Stomach (tissue), 8 donors: ENCODE measurements at regions not wholly inside any gene's neighbourhood (a gene's known extent, or its start where the extent isn't known, plus 50 kb on each side); places are given as distances from the start of the nearest gene placed in this dataset.

Experiments used
- DNase-seq, 2 donors: peaks; one replicate each; pipeline versions ENCODE4 v3.0.0 to v3.0.0-alpha.2; 2013 to 2019
- H3K27ac ChIP-seq, 5 donors: fragments of 200-600 bp in 4 of 5; sonication (generic) in 4 of 5; one replicate each; pipeline ENCODE4 v1.5.1; 2013 to 2019; ENCODE audit warnings: mild to moderate bottlenecking in 1 of 5, moderate library complexity in 1 of 5
- H3K27me3 ChIP-seq, 3 donors: fragments of 200-600 bp; sonication (generic); one replicate each; pipeline ENCODE4 v1.5.1; 2017 to 2019; ENCODE audit warnings: mixed run types in 1 of 3
- H3K36me3 ChIP-seq, 4 donors: fragments of 200-600 bp; sonication (generic); 1 replicate in 3 of 4; 2 replicates in 1 of 4; pipeline ENCODE4 v1.5.1; 2016 to 2019
- H3K4me1 ChIP-seq, 4 donors: fragments of 200-600 bp; sonication (generic); one replicate each; pipeline ENCODE4 v1.5.1; 2016 to 2019
- H3K4me3 ChIP-seq, 4 donors: fragments of 200-600 bp; sonication (generic) in 3 of 4; one replicate each; pipeline ENCODE4 v1.5.1; 2016 to 2019; ENCODE audit warnings: mild to moderate bottlenecking in 1 of 4
- H3K9me3 ChIP-seq, 4 donors: fragments of 200-600 bp; sonication (generic); one replicate each; pipeline ENCODE4 v1.5.1; 2016 to 2019
- EP300 ChIP-seq: sonication (generic); formaldehyde crosslinking; IDR thresholded peaks from one replicate; pipeline ENCODE4 v1.6.1; 2017; ENCODE audit warnings: antibody characterized with exemption
- POLR2A ChIP-seq, 4 donors: fragments of 450-650 bp; IDR thresholded peaks; one replicate each; pipeline ENCODE4 v1.6.1; 2016; ENCODE audit warnings: antibody characterized with exemption in 4 of 4, control low read depth in 2 of 4, mild to moderate bottlenecking in 1 of 4, moderate library complexity in 1 of 4
- POLR2AphosphoS5 ChIP-seq, 3 donors: sonication (generic); formaldehyde crosslinking; IDR thresholded peaks; one replicate each; pipeline ENCODE4 v1.6.1; 2016; ENCODE audit warnings: antibody characterized with exemption in 3 of 3
- WGBS, 5 donors: extraction: QIAGEN DNeasy Blood & Tissue Kit in 3 of 5; methylation state at CpG; one replicate each; pipeline versions ENCODE4 v1.1.5 to v1.1.7; 2013 to 2018; 5-methylcytosine and 5-hydroxymethylcytosine counted together
- intact Hi-C: fragments of 100-400 bp; cut with DNase I; formaldehyde crosslinking; loops from one replicate; pipeline ENCODE4 v1.15.1; 2023; ENCODE audit warnings: low total_unique reads
- TF ChIP-seq, protein P1 (sequence below), 7 experiments: fragments of 450-650 bp in 4 of 7; fragments of 200-600 bp in 3 of 7; sonication (generic) in 3 of 7; IDR thresholded peaks; one replicate each; pipeline ENCODE4 v1.5.1; 2016 to 2019; ENCODE audit warnings: antibody characterized with exemption in 7 of 7, control low read depth in 2 of 7, mild to moderate bottlenecking in 1 of 7
- donor health status: healthy with polysubstance abuse.
- donor health status: Bipolar disorder and iron deficiency.
- donor health status: healthy.

DNA sequence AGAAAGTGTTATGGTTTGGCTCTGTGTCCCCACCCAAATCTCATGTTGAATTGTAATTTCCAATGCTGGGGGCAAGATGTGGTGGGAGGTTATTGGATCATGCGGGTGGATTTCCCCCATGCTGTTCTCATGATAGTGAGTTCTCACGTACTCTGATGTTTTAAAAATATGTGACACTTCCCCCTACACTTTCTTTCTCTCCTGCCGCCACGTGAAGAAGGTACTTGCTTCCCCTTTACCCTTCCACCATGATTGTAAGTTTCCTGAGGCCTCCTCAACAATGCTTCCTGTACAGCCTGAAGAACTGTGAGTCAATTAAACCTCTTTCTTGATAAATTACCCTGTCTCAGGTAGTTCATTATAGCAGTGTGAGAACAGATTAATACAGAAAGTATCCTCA lies 150.8 kb downstream of the TMEM200A start:
- no peaks in the 10 kb centered on the region for H3K9me3 ChIP-seq
- no peaks in the 10 kb centered on the region for H3K27me3 ChIP-seq
- 84 to 92% (median 90%) methylated on average over 4 of the region's 4 CpGs for WGBS, 5 donors
- no peaks in the 10 kb centered on the region for H3K36me3 ChIP-seq
- no peak for DNase-seq
- no peak overlapping the region for H3K4me3 ChIP-seq
- intact Hi-C loops, result no loop called here
- H3K27ac ChIP-seq, result no peak overlapping the region
- no peaks in the 10 kb centered on the region for H3K4me1 ChIP-seq
- TF ChIP-seq EP300 (no peak), POLR2AphosphoS5 (IDR thresholded peaks at IDR 0.05) (no peak), POLR2A (IDR thresholded peaks at IDR 0.05) (no peak)
- TF ChIP-seq, protein P1, sequence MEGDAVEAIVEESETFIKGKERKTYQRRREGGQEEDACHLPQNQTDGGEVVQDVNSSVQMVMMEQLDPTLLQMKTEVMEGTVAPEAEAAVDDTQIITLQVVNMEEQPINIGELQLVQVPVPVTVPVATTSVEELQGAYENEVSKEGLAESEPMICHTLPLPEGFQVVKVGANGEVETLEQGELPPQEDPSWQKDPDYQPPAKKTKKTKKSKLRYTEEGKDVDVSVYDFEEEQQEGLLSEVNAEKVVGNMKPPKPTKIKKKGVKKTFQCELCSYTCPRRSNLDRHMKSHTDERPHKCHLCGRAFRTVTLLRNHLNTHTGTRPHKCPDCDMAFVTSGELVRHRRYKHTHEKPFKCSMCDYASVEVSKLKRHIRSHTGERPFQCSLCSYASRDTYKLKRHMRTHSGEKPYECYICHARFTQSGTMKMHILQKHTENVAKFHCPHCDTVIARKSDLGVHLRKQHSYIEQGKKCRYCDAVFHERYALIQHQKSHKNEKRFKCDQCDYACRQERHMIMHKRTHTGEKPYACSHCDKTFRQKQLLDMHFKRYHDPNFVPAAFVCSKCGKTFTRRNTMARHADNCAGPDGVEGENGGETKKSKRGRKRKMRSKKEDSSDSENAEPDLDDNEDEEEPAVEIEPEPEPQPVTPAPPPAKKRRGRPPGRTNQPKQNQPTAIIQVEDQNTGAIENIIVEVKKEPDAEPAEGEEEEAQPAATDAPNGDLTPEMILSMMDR (IDR thresholded peaks at IDR 0.05), result no peak

DNA sequence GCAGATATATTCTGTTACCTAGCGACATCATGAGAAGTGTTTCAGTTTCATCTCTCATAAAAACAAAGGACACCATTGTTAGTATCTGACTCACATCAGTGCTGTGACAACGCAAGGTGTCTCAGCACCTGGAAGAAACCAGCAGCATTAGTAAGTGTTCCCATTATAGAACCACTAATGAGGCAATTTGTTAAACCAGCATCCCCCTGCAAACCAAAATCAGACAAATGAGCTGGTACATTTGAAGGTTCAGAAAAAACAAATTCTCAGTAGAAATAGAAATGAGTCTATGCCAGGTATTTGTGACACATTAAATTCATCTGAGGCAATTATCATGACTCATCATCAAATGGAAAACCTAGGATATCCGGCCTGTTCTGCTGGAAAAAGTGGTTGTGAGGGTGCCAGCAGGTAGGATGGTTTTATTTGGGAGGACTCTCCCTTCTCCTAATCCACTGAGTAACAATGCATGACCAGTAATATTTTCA lies 151.7 kb downstream of the TMEM200A start:
- Histone ChIP-seq H3K27me3 (no peaks in the 10 kb centered on the region), H3K9me3 (no peaks in the 10 kb centered on the region), H3K36me3 (no peaks in the 10 kb centered on the region), H3K27ac (no peak overlapping the region), H3K4me1 (no peaks in the 10 kb centered on the region), H3K4me3 (no peak overlapping the region)
- intact Hi-C loops, result no loop called here
- no peak for DNase-seq
- TF ChIP-seq, protein P1 (IDR thresholded peaks at IDR 0.05), result no peak
- TF ChIP-seq POLR2AphosphoS5 (IDR thresholded peaks at IDR 0.05) (no peak), POLR2A (IDR thresholded peaks at IDR 0.05) (no peak), EP300 (no peak)
- WGBS, 5 donors, result 71 to 84% (median 80%) methylated on average over 3 of the region's 3 CpGs

DNA sequence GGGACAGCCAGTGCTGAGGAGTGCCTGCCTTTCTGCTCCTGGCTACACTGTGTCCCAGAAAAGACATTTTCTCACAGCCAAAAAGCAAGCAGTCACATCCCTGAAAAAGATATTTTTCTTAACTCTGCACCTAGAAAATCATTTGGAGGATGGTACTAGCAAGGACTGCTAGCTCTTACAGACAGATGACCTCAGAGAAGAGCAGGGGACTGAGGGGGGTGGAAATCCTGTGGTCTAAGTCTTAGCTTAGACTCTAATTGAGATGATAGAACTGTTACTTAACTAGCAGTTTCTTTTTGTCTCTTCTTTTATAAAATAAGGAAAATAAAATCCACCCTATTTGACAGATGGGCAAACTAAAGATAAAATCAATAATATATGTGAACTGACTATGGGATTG lies 152.8 kb downstream of the TMEM200A start:
- no peak for TF ChIP-seq POLR2AphosphoS5 (IDR thresholded peaks at IDR 0.05)
- TF ChIP-seq, protein P1 (IDR thresholded peaks at IDR 0.05), result no peak
- TF ChIP-seq POLR2A (IDR thresholded peaks at IDR 0.05), result no peak
- TF ChIP-seq EP300, result no peak
- Histone ChIP-seq H3K4me1 (no peaks in the 10 kb centered on the region), H3K27me3 (no peaks in the 10 kb centered on the region), H3K36me3 (no peaks in the 10 kb centered on the region), H3K27ac (no peak overlapping the region), H3K9me3 (no peaks in the 10 kb centered on the region), H3K4me3 (no peak overlapping the region)
- no peak for DNase-seq
- intact Hi-C loops, result no loop called here

DNA sequence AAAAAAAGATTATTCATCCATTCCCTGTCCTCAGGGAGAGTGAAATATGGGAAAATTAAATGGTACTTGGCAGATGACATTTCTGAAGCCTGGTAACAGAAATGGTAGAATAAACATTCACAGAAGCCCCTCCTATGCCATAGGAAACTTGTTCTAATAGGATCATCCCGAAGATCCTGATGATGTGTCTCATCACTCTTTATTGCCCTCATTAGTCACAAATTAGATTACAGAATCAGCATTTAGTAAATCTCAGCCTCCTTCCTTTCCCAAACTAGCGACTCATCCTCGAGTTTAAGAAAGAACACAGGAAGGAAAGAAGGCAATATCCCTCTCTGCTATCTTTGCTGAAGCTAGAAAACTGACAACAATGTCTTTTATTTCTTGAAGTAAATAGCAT lies 154.4 kb downstream of the TMEM200A start:
- Histone ChIP-seq H3K27ac (no peak overlapping the region), H3K4me3 (no peak overlapping the region), H3K9me3 (no peaks in the 10 kb centered on the region), H3K36me3 (no peaks in the 10 kb centered on the region), H3K27me3 (no peaks in the 10 kb centered on the region), H3K4me1 (no peaks in the 10 kb centered on the region)
- intact Hi-C loops, result no loop called here
- 66 to 81% (median 68%) methylated on average over 3 of the region's 3 CpGs for WGBS, 5 donors
- no peak for DNase-seq
- TF ChIP-seq, protein P1 (IDR thresholded peaks at IDR 0.05), result no peak
- TF ChIP-seq POLR2A (IDR thresholded peaks at IDR 0.05), result no peak
- no peak for TF ChIP-seq POLR2AphosphoS5 (IDR thresholded peaks at IDR 0.05)
